ENCODE measurements at regions not wholly inside any gene's neighbourhood (a gene's known extent, or its start where the extent isn't known, plus 50 kb on each side); places are given as distances from the start of the nearest gene placed in this dataset.
A peak's percentile ranks its signal among the peaks of the same experiment; 100 is the strongest.

DNA sequence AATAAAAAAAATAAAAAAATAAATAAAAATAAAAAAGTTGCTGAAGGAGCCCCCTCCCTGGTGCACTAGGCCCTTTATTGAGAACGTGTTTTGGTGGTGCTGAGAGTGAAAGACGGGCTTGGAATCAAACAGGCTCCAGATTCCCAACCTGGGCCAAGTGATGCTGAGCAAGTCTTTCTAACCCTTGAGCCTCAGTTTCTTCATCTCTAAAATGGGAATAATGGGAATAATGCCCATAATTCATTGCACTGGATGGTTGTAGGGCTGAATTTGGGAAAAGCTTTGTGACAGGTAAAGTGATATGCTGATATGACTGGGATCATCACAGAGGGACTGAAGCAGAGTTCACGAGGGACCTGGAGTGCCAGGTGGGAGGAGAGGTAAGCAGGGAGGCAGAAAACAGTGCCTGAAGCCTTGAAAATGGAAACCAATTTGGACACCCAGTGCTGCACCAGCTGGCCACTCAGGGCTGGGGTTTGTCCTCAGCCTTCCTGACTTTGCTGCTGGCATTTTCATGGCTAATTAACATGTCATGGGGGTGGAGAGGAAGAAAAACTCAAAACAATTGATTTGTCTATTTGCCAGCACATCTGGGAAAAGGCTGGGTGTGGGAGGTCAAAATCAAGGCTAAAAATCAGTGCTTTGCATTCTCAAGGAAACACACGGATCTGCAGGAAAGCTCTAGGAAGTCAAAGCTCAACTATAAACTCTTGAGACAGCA is 241.3 kb downstream of the LOXHD1 start:
- no peak for DNase-seq

DNA sequence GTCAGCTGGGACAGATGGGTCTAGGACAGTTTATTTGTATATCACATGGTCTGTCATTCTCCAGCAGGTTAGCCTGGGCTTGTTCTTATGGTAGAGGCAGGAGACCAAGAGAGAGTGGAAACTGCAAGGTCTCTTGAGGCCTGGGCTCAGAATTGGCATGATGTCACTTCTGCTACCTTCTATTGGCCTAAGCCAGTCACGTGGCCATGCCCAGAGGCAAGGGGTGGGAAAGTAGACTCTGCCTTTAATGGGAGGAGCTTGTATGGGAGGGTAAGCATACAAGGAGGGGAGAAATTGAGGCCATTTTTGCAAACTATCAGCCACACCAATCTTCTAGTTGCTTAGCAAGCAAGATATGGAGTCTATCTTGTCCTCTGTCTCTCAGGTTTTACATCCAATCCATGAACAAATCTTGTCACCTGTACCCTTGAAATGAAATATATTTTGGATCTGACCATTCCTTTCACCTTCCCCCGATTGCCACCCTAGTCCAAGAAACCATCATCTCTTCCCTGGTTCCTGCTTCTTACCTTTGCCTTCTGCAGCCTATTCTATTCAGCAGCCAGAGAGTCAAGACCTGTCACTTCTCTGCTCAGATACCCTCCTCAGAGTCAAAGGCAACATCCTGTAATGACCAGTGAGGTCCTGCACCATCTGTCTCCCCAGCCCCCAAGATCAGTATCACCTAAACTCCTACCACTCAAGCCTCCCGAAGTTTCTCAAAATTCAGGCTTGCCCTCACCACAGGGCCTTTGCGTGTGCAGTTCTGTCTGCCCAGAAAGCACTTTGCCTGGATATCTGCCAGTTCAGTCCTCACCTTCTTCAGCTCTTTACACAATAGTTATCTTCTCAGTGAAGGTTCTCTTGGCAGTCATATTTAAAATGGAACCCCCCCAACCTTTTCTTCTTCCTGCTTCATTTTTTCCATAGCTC is 240.0 kb downstream of the LOXHD1 start:
- DNase-seq: no peak

DNA sequence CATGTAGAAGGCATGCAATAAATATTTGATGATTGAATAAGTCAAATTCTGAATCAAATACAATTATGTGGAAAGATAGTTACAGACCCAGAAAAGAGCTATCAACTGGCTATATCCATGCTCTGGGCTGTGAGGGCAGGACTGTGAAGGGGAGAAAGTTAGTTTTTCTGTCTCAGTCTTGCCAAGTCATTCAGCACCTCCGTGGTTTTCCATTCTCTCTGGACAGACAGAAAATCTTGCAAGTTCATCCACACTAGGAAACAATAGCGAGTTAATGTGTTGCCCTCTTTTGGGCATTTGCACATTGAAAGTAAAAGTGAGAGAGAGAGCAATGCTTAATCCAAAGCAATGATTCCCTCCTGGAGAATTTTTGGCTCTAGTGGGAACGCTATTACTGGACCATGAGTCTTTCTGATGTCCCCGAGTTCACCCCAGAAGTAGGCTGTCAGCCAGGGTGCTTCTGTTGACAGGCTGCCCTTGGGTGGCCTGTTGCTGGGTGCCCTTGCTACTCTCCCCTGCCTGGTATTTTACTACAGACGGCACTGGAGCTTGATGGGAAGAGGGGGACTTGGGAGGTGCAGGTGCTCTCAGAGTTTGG is 238.3 kb downstream of the LOXHD1 start:
- DNase-seq: no peak

DNA sequence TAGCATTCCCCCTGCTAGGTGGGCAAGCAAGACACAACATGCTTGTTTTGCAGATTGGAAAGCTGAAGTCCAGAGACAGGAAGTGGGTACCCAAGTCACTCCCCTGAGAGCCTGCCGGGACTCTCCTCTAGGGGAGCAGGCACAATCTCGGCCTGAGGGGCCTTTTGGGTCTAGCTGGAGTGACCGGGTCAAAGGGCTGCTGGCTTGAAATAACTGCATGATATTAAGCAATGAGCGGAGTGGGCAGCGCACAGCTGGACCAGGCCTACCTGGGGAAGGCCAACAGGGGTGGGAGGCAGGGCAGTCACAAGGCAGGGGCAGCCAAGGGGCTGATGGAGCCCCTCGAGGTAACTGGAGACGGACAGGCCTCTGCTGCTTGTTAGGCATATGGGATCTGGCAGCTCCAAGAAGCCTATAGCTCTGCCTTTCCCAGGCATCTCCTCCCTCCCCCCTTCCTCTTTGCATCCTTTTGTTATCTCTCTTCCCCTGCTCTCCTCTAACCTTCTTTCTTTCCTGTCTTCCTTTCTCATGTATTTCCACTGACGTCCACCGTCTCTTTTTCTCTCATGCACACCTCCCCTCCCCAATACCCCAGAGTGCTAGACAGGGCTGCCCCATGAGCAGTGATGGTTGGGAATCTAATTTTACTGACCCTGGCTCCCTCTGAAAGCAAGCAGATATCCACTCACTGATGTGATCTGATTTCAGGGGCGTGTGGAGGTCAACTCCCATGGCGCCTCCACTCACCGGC is 237.5 kb downstream of the LOXHD1 start:
- DNase-seq: no peak

DNA sequence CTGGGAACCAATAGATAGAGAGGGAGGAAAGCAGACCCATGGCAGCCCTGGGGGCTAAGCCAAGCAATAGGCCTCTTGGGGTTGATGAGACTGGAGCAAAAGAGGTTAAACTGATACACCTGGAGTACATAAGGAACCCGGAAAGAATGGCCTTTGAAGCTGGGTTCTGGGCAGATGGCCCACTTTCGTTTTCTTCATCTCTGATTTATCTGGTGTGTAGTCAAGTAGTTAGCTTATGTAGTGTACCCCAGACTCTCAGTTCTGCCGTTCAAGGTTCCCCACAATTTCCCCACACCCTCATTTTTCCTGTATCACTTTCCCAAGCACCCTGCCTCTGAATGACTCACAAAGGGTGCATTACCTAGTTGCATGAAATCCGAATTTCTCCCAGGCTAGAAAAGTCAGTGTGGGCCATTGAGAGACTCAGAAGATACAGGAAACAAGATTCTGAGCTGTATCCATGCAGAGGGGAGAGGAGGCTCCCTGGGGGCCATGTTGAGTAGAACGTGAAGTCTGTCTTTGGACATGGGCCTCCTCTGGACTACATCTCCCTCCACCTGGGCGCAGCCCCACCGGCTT is 235.0 kb downstream of the LOXHD1 start:
- DNase-seq: no peak

DNA sequence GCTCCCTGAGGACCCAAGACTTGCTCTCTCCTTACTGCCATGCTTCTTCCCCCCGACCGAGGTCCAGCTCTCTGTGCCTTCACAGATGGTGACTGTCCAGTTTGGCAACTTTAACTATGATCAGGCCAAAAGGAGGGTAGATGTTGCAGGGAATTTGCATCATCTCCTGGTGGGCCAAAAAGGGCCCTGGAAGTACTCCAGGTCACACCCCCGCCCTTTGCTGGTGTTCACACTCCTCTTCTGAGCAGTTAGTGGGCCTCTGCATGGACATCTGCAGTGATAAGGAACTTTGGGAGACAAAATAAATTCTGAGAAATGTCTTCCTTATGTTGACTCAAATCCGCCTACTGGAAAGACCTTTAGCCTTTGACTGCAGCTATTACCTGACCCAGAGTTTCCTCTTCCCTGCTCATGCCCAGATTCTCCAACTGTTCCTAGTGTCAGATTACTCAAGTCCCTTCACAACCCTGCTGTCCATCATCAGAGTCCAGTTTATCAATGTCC is 234.4 kb downstream of the LOXHD1 start:
- DNase-seq: no peak

DNA sequence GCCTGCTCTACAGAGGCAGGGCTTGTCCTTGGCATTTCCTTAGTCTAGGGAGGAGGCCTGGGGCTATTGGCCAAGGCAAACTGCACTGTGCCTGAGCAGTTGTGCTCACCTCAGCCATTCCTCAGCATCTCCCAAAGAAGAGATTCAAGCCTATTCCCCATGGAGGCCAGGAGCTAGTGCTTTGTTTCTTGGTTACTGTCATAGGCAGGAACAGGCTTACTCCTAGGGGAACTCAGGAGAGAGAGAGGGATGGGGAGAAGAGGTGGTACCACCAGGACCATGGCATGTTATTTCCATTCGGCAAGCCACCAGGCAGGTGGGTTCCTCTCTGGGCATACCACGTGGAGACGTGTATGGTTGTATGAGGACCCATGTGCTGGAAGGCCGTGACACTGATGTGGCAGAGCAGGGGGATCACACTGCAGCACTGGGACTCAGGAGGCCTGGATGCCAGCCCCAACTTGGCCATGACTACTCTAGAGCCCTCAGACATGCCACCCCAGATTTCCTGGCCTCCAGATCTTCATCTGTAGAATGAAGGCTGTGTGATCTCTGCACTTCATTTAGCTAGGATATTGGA is 233.7 kb downstream of the LOXHD1 start:
- no peak for DNase-seq

DNA sequence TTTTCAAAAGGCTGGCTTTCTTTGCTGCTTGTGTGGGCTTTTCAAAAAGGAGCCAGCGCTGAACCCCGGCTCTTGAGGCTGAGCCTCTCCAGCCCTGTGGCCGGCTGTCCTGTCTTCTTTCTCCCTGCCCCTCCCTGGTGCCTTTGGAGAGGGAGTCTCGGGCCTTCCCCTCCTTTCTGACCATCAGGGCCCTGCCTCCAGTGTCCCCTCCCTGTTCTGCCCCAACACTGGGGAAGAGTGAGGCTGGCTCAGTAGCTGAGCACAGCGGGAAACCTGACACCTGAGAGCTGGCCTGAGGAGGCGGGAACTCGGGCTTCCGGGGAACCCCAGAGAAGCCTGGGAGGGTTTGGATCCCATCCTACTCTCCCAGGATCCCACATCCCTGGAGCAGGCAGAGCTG is 232.1 kb downstream of the LOXHD1 start:
- no peak for DNase-seq

DNA sequence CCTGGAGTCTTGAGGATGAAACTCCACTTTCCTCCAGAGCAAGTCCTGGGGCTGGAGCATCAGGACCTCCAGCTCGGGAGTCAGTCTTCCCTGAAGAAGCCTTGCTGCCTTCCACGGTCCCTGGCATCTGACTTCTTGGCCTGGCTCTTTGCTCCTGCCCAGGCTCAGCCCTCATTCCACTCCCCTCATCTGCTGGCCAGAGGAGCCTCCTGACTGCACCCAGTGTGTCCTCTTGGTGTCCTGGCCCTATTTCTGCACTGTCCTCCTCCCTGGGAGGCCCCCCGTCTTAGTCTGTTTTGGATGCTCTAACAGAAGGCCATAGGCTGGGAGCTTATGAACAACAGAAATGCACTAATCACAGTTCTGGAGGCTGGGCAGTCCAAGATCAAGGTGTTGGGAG is 231.5 kb downstream of the LOXHD1 start:
- DNase-seq: no peak

DNA sequence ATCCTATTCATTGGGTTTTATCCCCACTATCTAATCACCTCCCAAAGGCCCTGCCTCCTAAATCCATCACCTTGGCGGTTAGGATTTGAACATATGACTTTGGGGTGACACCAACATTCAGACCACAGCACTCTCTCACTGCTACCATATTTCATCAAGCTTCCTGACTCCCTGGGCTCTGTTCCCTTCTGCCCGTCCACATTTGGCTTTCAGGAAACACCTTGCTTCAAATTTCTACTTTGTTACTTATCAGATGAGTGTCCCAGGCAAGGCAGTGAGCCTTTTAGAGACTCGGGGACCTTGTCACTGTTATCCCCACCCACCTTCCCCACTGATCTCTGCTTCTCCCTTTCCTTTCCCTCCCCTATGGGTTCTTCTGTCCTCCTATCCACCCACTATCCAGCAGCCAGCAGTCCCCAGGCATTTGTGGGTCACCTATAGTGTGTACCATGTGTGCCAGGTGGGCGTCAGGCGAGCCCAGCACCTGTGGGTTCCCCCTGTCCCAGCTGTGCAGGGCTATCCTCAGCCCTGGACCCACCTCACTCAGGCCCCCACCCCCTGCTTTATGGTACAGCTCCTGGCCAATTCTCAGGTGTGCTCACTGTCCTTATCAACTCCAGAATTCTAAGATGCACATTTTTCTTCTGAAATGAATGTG is 230.9 kb downstream of the LOXHD1 start:
- DNase-seq: peak; percentile 33 to 37

DNA sequence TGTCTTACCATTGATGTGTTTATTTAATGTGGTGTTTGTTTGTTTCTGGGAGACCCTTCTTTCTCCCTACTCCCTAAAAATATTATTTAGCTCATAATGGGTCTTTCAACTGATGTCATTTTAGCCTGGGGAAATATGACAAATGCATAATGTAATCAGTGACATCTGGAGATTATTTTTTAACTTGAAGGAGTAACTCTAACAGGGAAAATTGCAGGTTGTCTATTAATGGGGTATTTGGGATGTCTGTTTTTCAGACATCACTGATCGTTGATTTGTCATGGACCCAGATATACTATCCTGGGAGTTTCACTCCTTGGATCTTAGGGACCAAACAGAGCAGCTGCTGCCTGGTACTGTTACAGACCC is 230.4 kb downstream of the LOXHD1 start:
- DNase-seq: no peak

Measured in Kasumi-1 (cell line).